Cardiac fibroblast (primary cell): ENCODE measurements at regions not wholly inside any gene's neighbourhood (a gene's known extent, or its start where the extent isn't known, plus 50 kb on each side); places are given as distances from the start of the nearest gene placed in this dataset.
"Not testable (repeated sequence)": the region's sequence is repeated elsewhere in the genome, so short reads cannot be mapped to it uniquely, and the experiment has no call there.

Experiments
- DNase-seq, 2 donors: peaks; one replicate each; pipeline versions ENCODE4 v3.0.0 to v3.0.0-alpha.2; 2010; ENCODE audit warnings: low read depth in 2 of 2
- H3K4me3 ChIP-seq, 2 donors: replicated peaks in 1 of 2; 1 replicate in 1 of 2; 2 replicates in 1 of 2; pipeline ENCODE4 v1.5.1; 2011; ENCODE audit warnings: low read depth in 2 of 2, low read length in 2 of 2, mild to moderate bottlenecking in 2 of 2, moderate library complexity in 1 of 2
- CTCF ChIP-seq: IDR thresholded peaks from one replicate; pipeline ENCODE4 v1.5.1; 2011; ENCODE audit warnings: low read depth, mild to moderate bottlenecking, low read length, inconsistent platforms

- no peak for TF ChIP-seq CTCF
- H3K4me3 ChIP-seq = no peak overlapping the region
- no peak for DNase-seq
Measured at GRCh38 chr5:155697236-155697635, 629.7 kb upstream of the SGCD start.

- DNase-seq = no peak
- TF ChIP-seq CTCF = no peak
Measured at GRCh38 chr5:155699385-155699784, 627.6 kb upstream of the SGCD start.

GRCh38 chr5:155700333-155700732 is 626.6 kb upstream of the SGCD start:
- TF ChIP-seq CTCF = no peak
- no peak overlapping the region for H3K4me3 ChIP-seq
- DNase-seq = no peak

More at GRCh38 chr5:155699385-155699784, 627.6 kb upstream of the SGCD start:
- no peak overlapping the region for H3K4me3 ChIP-seq

GRCh38 chr5:155711882-155712281 is 615.1 kb upstream of the SGCD start:
- no peak for TF ChIP-seq CTCF
- no peak for DNase-seq
- no peak overlapping the region for H3K4me3 ChIP-seq

- H3K4me3 ChIP-seq, DNase-seq: not testable (repeated sequence)
Measured at GRCh38 chr5:155714435-155714834, 612.5 kb upstream of the SGCD start.

GRCh38 chr5:155726267-155726666 is 600.7 kb upstream of the SGCD start:
- no peak overlapping the region for H3K4me3 ChIP-seq
- no peak for TF ChIP-seq CTCF
- DNase-seq = peak in 1 of 2 donors; percentile 27

GRCh38 chr5:155727512-155728145 is 599.3 kb upstream of the SGCD start:
- DNase-seq = no peak
- H3K4me3 ChIP-seq = no peak overlapping the region
- no peak for TF ChIP-seq CTCF
